ENCODE measurements at regions not wholly inside any gene's neighbourhood (a gene's known extent, or its start where the extent isn't known, plus 50 kb on each side); places are given as distances from the start of the nearest gene placed in this dataset.

- no peak for TF ChIP-seq CTCF (IDR thresholded peaks at IDR 0.05)
- TF ChIP-seq POLR2A (IDR thresholded peaks at IDR 0.05), result no peak
Observed at GRCh38 chr9:24189986-24190385, 355.7 kb downstream of the IZUMO3 start.

All from lower leg skin (tissue), 3 donors.